GM12864 (cell line): ENCODE measurements at regions not wholly inside any gene's neighbourhood (a gene's known extent, or its start where the extent isn't known, plus 50 kb on each side); places are given as distances from the start of the nearest gene placed in this dataset.

Experiments
- DNase-seq: peaks from one replicate; pipeline ENCODE4 v3.0.0-alpha.2; 2011; ENCODE audit warnings: low read depth
- H3K4me3 ChIP-seq: 2 replicates; pipeline ENCODE4 v1.5.1; 2011; ENCODE audit warnings: mild to moderate bottlenecking, low read depth, low read length, control low read depth
- CTCF ChIP-seq: IDR thresholded peaks from 2 replicates; pipeline ENCODE4 v1.5.1; 2011; ENCODE audit warnings: low read depth, mild to moderate bottlenecking, moderate library complexity, low read length, control low read depth, inconsistent platforms; ENCODE audit errors: missing control alignments

GRCh38 chr3:23077126-23077525 is 126.0 kb upstream of the UBE2E2 start:
- DNase-seq = no peak
- no peak overlapping the region for H3K4me3 ChIP-seq
- TF ChIP-seq CTCF = no peak

- H3K4me3 ChIP-seq = no peak overlapping the region
- TF ChIP-seq CTCF = no peak
- no peak for DNase-seq
Observed at GRCh38 chr3:23078735-23079134, 124.4 kb upstream of the UBE2E2 start.

GRCh38 chr3:23079976-23080375 is 123.2 kb upstream of the UBE2E2 start:
- TF ChIP-seq CTCF = no peak
- no peak overlapping the region for H3K4me3 ChIP-seq
- no peak for DNase-seq

- no peak overlapping the region for H3K4me3 ChIP-seq
- DNase-seq = no peak
- no peak for TF ChIP-seq CTCF
Observed at GRCh38 chr3:23083701-23084100, 119.4 kb upstream of the UBE2E2 start.

GRCh38 chr3:23084367-23084766 is 118.8 kb upstream of the UBE2E2 start:
- H3K4me3 ChIP-seq = no peak overlapping the region
- no peak for TF ChIP-seq CTCF
- no peak for DNase-seq

GRCh38 chr3:23085261-23085660 is 117.9 kb upstream of the UBE2E2 start:
- H3K4me3 ChIP-seq = no peak overlapping the region
- no peak for TF ChIP-seq CTCF
- DNase-seq = no peak

- H3K4me3 ChIP-seq = no peak overlapping the region
- no peak for DNase-seq
- TF ChIP-seq CTCF = no peak
Observed at GRCh38 chr3:23086331-23086730, 116.8 kb upstream of the UBE2E2 start.
